Neural crest cell (in vitro differentiated cells): ENCODE measurements at regions not wholly inside any gene's neighbourhood (a gene's known extent, or its start where the extent isn't known, plus 50 kb on each side); places are given as distances from the start of the nearest gene placed in this dataset.

Source experiments
- DNase-seq: peaks from one replicate; pipeline ENCODE4 v3.0.0; 2021; ENCODE audit warnings: low read depth, mixed read lengths, low spot score
- H3K27ac Mint-ChIP-seq: one replicate; pipeline ENCODE4 v1.8.0; 2021; ENCODE audit warnings: mild to moderate bottlenecking, mixed read lengths; ENCODE audit not compliant: unreplicated experiment
- H3K27me3 Mint-ChIP-seq: 2 replicates; pipeline ENCODE4 v1.8.0; 2021; ENCODE audit warnings: low read depth, mild to moderate bottlenecking, mixed read lengths
- H3K36me3 Mint-ChIP-seq: 2 replicates; pipeline ENCODE4 v1.8.0; 2021; ENCODE audit warnings: low read depth, mild to moderate bottlenecking, mixed read lengths
- H3K4me1 Mint-ChIP-seq: 2 replicates; pipeline ENCODE4 v1.8.0; 2021; ENCODE audit warnings: mixed read lengths
- H3K4me3 Mint-ChIP-seq: one replicate; pipeline ENCODE4 v1.8.0; 2021; ENCODE audit warnings: mild to moderate bottlenecking, mixed read lengths
- H3K9me3 Mint-ChIP-seq: 2 replicates; pipeline ENCODE4 v1.8.0; 2021; ENCODE audit warnings: mixed read lengths
- CTCF ChIP-seq: fragments of 200-600 bp; sonication (generic); conservative IDR thresholded peaks from 2 replicates; pipeline ENCODE4 v1.5.0; 2021; ENCODE audit warnings: antibody characterized with exemption, mild to moderate bottlenecking

DNA sequence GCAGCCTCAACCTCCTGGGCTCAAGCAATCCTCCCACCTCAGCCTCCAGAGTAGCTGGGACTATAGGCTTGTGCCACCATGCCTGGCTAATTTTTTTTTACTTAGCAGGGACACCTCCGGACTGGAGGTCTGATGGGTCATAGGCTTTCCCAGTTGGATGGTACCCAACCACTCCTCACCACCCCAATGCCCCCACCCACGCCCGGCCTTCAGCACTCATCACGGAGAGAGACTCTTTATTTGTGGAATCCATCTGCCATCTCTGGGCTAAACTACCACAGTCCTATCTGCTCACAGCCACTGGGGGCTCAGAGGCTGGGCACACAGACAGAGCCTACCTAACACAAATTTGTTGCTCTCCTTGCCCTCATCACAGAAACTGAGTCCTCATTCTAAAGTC lies 58.3 kb upstream of the STXBP1 start:
- Mint-ChIP-seq H3K9me3 (no peaks in the 10 kb centered on the region), H3K27me3 (no peaks in the 10 kb centered on the region), H3K36me3 (no peaks in the 10 kb centered on the region), H3K4me1 (peaks cover 58% of the 10 kb centered on the region), H3K4me3 (peak overlapping the region; percentile 8), H3K27ac (peak overlapping the region; percentile 95)
- TF ChIP-seq CTCF = no peak
- no peak for DNase-seq

GRCh38 chr9:127554966-127555839 lies 56.9 kb upstream of the STXBP1 start:
- Mint-ChIP-seq H3K4me1 (peaks cover 59% of the 10 kb centered on the region), H3K36me3 (no peaks in the 10 kb centered on the region), H3K9me3 (no peaks in the 10 kb centered on the region), H3K27me3 (no peaks in the 10 kb centered on the region), H3K4me3 (peak overlapping the region; percentile 77), H3K27ac (peak overlapping the region; percentile 37)
- no peak for TF ChIP-seq CTCF
- DNase-seq = no peak

- Mint-ChIP-seq H3K4me1 (peaks cover 64% of the 10 kb centered on the region), H3K9me3 (no peaks in the 10 kb centered on the region), H3K4me3 (peak overlapping the region; percentile 77), H3K27me3 (no peaks in the 10 kb centered on the region), H3K36me3 (no peaks in the 10 kb centered on the region), H3K27ac (peak overlapping the region; percentile 37)
- TF ChIP-seq CTCF = no peak
- no peak for DNase-seq
Observed at GRCh38 chr9:127555840-127556820, 55.9 kb upstream of the STXBP1 start.

DNA sequence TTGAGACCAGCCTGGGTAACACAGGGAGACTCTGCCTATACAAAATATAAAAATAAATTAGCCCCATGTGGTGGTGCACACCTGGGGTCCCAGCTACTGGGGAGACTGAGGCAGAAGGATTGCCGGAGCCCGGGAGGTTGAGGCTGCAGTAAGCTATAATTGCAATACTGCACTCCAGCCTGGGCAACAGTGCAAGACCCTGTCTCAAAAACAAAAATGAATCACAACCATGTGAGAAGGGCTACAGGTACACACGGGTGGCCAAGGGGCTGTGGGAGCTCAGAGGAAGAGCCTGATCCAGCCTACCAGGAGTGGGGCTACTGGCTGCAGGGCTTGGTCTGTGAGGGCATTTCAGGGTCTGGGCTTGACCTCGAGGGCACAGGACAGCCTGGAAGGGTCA lies 55.2 kb upstream of the STXBP1 start:
- no peak for DNase-seq
- H3K4me1 Mint-ChIP-seq = peaks cover 71% of the 10 kb centered on the region

More for the DNA sequence above, 55.2 kb upstream of the STXBP1 start:
- no peak overlapping the region for H3K27ac Mint-ChIP-seq
- no peaks in the 10 kb centered on the region for H3K27me3 Mint-ChIP-seq
- H3K9me3 Mint-ChIP-seq = no peaks in the 10 kb centered on the region
- no peaks in the 10 kb centered on the region for H3K36me3 Mint-ChIP-seq
- no peak for TF ChIP-seq CTCF
- peak overlapping the region; percentile 77 for H3K4me3 Mint-ChIP-seq
